ENCODE measurements at regions not wholly inside any gene's neighbourhood (a gene's known extent, or its start where the extent isn't known, plus 50 kb on each side); places are given as distances from the start of the nearest gene placed in this dataset.
"Not testable (repeated sequence)": the region's sequence is repeated elsewhere in the genome, so short reads cannot be mapped to it uniquely, and the experiment has no call there.

DNA sequence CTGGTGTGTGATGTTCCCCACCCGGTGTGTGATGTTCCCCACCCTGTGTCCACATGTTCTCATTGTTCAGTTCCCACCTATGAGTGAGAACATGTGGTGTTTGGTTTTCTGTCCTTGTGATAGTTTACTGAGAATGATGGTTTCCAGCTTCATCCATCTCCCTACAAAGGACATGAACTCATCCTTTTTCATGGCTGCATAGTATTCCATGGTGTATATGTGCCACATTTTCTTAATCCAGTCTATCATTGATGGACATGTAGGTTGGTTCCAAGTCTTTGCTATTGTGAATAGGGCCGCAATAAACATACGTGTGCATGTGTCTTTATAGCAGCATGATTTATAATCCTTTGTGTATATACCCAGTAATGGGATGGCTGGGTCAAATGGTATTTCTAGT, 201.5 kb upstream of the IRAK1BP1 start:
- DNase-seq (ENCODE audit: low read depth, low spot score) = not testable (repeated sequence)

DNA sequence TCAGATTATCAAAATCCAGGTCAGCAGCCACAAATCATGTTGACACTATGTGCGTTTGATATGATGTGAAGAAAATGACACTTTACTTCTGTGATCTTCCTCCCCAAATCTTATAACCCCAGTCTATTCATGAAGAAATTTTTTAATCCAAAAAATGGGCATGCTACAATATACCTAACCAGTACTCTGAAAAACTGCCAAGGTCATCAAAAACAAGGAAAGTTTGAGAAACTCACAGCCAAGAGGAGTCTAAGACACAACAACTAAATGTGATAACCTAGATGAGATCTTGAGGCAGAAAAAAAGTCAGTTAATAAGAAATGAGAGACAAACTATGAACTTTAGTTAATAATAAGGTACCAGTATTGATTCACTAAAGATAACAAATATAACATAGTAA, 200.6 kb upstream of the IRAK1BP1 start:
- DNase-seq (ENCODE audit: low read depth, low spot score) = no peak

DNA sequence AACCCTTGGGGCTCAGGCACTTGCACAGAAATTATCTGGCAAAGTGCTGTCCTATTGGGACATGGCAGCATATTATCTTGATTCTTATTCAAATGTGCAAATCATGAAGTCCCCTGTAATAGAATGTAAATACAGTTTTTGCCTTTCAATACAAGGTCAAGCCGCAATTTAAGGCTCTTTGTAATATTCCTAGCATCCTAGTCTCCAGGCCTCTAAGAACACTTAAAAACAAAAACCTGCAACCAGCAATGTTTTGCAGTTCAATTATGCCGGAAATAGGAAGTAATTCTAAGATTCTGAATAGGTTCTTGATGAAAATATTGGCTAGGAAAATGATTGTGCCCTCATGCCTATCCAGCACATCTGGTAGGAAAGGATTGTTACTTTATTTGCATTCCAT, 197.2 kb upstream of the IRAK1BP1 start:
- DNase-seq (ENCODE audit: low read depth, low spot score) = no peak

DNA sequence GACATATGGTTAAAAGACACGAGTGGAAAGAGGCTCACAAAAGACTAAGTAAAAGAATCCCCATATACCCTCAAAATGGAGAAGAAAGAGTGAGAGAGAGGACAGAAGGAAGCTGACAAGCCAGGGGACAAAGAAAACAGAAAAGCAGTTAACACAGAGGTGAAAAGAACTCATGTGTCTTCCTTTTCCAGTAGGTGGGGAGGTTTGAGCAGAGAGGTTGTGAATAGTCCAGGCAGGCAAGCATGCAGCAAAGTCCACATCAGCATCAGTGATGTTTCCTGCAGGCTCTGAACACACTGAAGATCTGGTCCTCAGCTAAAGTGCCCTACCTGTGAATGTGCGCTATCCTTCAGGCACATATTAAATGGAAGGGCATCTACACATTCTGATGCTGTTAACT, 196.5 kb upstream of the IRAK1BP1 start:
- DNase-seq (ENCODE audit: low read depth, low spot score) = no peak

GRCh38 chr6:78676069-78677007, 191.0 kb upstream of the IRAK1BP1 start:
- not testable (repeated sequence) for DNase-seq (ENCODE audit: low read depth, low spot score)

DNA sequence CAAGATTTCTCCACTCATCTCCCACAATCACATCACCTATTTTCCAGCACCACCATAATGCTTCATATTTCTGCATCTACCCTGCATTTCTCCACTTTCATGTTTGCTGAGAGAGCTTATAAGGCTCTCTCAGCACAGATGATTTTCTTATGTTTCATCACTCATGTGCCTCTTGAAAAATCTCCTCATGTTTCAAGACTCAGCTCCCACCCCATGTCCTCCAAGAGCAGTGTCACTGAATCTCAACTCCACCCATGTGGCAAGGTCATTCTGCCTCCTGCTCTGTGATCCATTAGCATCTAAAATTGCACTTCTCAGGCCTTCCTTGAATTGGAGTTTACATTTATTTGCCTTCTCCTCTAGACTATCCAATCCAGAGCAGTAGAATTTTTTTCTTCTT, 178.7 kb upstream of the IRAK1BP1 start:
- DNase-seq (ENCODE audit: low read depth, low spot score) = no peak

GRCh38 chr6:78693835-78694234, 173.5 kb upstream of the IRAK1BP1 start:
- no peak for DNase-seq (ENCODE audit: low read depth, low spot score)

GRCh38 chr6:78694628-78695027, 172.7 kb upstream of the IRAK1BP1 start:
- not testable (repeated sequence) for DNase-seq (ENCODE audit: low read depth, low spot score)

DNA sequence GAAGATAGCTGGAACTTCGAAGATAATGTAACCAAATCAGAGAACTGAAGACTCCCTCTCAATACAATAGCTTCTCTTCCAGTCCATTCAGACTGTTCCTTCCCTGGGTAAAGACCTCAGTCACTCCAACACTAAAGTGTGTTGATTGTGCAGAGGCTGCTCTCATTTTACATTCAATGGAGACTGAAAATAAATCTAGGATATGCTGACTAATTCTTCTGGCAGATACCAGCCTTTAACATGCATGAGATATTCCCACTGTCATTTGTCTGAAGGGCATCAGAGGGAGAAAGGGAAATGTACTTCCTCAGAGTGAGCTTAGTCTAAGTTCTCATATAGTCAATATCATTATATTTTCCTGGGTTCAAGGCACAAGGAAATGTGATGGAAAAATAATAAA, 166.4 kb upstream of the IRAK1BP1 start:
- DNase-seq (ENCODE audit: low read depth, low spot score) = no peak

- no peak for DNase-seq (ENCODE audit: low read depth, low spot score)
Observed at GRCh38 chr6:78701407-78701806, 165.9 kb upstream of the IRAK1BP1 start.

DNA sequence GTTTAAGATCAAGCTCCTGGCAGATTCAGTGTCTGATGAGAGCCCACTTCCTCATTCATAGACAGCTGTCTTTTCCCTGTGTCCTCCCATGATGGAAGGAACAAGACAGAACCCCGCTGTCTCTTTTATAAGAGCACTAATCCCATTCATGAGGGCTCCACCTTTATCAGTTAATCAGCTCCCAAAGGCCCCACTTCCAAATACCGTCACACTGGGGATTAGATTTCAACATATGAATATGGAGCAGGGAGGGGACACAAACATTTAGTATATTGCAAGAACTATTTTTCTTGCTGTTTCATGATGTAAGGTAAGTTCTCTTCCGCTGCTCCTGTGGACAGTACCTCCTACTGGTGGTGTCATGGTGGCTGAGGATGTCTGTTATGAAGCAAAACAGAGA, 158.3 kb upstream of the IRAK1BP1 start:
- DNase-seq (ENCODE audit: low read depth, low spot score) = no peak

GRCh38 chr6:78713564-78713963, 153.8 kb upstream of the IRAK1BP1 start:
- no peak for DNase-seq (ENCODE audit: low read depth, low spot score)

DNA sequence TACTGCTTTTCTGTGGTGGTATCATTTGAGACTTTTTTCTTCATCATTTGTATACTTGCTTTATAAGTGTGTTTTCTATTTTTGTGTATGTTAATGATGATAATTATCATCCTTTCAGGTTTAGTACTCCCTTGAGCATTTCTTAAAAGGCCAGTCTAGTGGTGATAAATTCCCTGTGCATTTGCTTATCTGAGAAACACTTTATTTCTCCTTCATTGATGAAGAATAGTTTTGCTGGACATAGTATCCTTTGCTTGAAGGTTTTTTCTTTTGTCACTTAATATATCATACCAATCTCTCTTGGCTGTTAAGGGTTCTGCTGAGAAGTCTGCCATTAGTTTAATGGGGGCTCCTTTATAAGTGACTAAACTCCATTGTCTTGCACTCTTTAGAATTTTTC, 123.2 kb upstream of the IRAK1BP1 start:
- DNase-seq (ENCODE audit: low read depth, low spot score) = no peak

DNA sequence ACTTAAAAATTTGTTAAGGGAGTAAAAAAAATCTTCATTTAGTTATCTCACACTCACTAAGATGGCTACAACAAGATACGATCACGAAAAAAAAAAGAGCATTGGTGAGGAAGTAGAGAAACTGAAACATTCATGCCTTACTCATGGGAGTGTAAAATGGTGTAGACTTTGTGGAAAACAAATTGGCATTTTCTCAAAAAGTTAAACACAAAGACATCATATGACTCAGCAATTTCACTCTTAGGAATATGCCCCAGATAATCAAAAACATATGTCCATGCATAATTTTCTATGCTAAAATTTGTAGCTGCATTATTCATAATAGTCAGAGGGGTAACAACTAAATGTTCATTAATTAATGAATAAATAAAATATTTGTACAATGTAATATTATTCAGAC, 120.9 kb upstream of the IRAK1BP1 start:
- DNase-seq (ENCODE audit: low read depth, low spot score) = no peak

- no peak for DNase-seq (ENCODE audit: low read depth, low spot score)
Observed at GRCh38 chr6:78749326-78749725, 118.0 kb upstream of the IRAK1BP1 start.

DNA sequence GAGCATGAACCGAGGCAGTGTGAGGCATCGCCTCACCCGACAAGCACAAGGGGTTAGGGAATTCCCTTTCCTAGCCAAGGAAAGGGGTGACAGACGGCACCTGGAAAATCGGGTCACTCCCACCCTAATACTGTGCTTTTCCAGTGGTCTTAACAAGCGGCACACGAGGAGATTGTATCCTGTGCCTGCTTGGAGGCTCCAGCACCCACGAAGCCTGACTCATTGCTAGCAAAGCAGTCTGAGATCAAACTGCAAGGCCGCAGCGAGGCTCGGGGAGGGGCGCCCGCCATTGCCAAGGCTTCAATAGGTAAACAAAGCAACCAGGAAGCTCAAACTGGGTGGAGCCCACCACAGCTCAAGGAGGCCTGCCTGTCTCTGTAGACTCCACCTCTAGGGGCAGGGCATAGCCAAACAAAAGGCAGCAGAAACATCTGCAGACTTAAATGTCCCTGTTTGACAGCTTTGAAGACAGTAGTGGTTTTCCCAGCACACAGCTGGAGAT, 109.0 kb upstream of the IRAK1BP1 start:
- DNase-seq (ENCODE audit: low read depth, low spot score) = not testable (repeated sequence)

GRCh38 chr6:78768271-78768670, 99.1 kb upstream of the IRAK1BP1 start:
- DNase-seq (ENCODE audit: low read depth, low spot score) = no peak

GRCh38 chr6:78770765-78771164, 96.6 kb upstream of the IRAK1BP1 start:
- DNase-seq (ENCODE audit: low read depth, low spot score) = no peak

DNA sequence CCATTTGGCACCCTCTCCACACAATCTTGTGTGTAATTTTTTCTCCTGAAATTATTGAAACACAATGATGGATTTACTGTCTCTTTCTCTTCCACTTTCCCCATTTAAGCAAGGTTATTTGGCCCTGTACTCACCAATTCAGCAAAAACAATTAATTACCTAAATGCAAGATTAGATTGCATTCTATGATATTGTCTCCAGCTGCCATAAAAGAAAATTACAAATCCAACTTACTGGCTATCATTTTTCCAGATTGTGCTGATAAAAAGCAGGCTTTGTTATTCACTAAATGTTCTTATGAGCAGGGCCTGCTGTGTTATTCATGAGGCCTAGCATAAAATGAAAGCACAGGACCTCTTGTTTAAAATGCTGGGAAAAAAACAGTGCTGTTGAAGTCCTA, 95.8 kb upstream of the IRAK1BP1 start:
- no peak for DNase-seq (ENCODE audit: low read depth, low spot score)

- DNase-seq (ENCODE audit: low read depth, low spot score) = no peak
Observed at GRCh38 chr6:78781001-78781400, 86.3 kb upstream of the IRAK1BP1 start.

DNA sequence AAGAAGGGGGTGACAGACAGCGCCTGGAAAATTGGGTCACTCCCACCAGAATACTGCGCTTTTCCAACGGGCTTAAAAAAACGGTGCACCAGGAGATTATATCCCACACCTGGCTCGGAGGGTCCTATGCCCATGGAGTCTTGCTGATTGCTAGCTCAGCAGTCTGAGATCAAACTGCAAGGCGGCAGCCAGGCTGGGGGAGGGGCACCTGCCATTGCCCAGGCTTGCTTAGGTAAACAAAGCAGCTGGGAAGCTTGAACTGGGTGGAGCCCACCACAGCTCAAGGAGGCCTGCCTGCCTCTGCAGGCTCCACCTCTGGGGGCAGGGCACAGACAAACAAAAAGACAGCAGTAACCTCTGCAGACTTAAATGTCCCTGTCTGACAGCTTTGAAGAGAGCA, 84.0 kb upstream of the IRAK1BP1 start:
- DNase-seq (ENCODE audit: low read depth, low spot score) = not testable (repeated sequence)

- DNase-seq (ENCODE audit: low read depth, low spot score) = no peak
Observed at GRCh38 chr6:78797270-78797669, 70.1 kb upstream of the IRAK1BP1 start.

DNA sequence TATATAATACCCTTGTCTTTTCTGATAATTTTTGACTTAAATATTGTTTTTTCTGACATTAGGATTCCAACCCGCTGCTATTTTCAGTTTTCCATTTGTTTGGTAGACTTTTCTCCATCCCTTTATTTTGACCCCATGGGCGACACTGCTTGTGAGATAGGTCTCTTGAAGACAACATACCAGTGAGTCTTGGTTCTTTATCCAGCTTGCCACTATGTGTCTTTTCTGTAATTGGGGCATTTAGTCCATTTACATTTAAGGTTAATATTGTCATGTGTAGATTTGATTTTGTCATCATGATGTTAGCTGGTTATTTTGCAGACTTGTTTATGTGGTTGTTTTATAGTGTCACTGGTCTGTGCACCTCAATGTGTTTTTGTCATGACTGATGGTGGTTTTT, 67.7 kb upstream of the IRAK1BP1 start:
- no peak for DNase-seq (ENCODE audit: low read depth, low spot score)
